ENCODE measurements at regions not wholly inside any gene's neighbourhood (a gene's known extent, or its start where the extent isn't known, plus 50 kb on each side); places are given as distances from the start of the nearest gene placed in this dataset.

DNA sequence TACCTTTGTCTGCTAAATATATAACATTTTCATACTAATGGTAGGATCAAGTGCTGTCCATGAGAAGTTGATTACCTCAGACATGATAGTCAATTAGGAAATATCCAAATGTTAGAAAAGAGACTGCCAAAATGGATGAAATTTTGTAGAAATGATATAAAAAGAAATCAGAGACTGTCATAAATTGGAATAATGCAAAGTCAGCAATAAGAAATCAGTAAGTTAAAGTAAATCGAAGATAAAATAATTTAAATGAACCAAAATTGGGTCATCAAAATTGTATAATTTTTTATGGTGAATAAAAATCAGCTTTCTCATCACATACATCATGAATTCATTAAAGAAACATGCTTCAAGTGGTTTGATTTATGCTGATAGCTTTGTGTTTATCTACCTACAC is 165.3 kb upstream of the CDH2 start:
- Mint-ChIP-seq H3K4me1 (ENCODE audit: low read depth, unreplicated experiment) (no peaks in the 10 kb centered on the region), H3K27ac (ENCODE audit: unreplicated experiment) (no peak overlapping the region), H3K9me3 (ENCODE audit: unreplicated experiment) (no peaks in the 10 kb centered on the region), H3K36me3 (ENCODE audit: insufficient read depth, unreplicated experiment) (no peaks in the 10 kb centered on the region), H3K27me3 (ENCODE audit: insufficient read depth, unreplicated experiment) (peaks cover 6% of the 10 kb centered on the region), H3K4me3 (ENCODE audit: unreplicated experiment) (no peak overlapping the region)
- TF ChIP-seq, protein P1, sequence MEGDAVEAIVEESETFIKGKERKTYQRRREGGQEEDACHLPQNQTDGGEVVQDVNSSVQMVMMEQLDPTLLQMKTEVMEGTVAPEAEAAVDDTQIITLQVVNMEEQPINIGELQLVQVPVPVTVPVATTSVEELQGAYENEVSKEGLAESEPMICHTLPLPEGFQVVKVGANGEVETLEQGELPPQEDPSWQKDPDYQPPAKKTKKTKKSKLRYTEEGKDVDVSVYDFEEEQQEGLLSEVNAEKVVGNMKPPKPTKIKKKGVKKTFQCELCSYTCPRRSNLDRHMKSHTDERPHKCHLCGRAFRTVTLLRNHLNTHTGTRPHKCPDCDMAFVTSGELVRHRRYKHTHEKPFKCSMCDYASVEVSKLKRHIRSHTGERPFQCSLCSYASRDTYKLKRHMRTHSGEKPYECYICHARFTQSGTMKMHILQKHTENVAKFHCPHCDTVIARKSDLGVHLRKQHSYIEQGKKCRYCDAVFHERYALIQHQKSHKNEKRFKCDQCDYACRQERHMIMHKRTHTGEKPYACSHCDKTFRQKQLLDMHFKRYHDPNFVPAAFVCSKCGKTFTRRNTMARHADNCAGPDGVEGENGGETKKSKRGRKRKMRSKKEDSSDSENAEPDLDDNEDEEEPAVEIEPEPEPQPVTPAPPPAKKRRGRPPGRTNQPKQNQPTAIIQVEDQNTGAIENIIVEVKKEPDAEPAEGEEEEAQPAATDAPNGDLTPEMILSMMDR (IDR thresholded peaks at IDR 0.05; ENCODE audit: insufficient read depth in 1 of 2, low read depth in 1 of 2, low read length in 1 of 2, severe bottlenecking in 1 of 2, unreplicated experiment in 1 of 2): no peak
- Histone ChIP-seq H3K4me3 (ENCODE audit: low read depth, low read length) (no peak overlapping the region), H3K4me1 (no peaks in the 10 kb centered on the region), H3K9me3 (no peaks in the 10 kb centered on the region), H3K27me3 (replicated peaks; ENCODE audit: control insufficient read depth, insufficient read depth, low read length) (no peaks in the 10 kb centered on the region), H3K36me3 (ENCODE audit: control insufficient read depth, insufficient read depth, low read length) (no peaks in the 10 kb centered on the region)
- intact Hi-C loops (cut with micrococcal nuclease; ENCODE audit: unreplicated experiment): no loop called here
- no peak for DNase-seq
- ChIA-PET CTCF (no interaction called here), POLR2A (no interaction called here)
- no TSS peak for BruUV-seq (replicated peaks)

DNA sequence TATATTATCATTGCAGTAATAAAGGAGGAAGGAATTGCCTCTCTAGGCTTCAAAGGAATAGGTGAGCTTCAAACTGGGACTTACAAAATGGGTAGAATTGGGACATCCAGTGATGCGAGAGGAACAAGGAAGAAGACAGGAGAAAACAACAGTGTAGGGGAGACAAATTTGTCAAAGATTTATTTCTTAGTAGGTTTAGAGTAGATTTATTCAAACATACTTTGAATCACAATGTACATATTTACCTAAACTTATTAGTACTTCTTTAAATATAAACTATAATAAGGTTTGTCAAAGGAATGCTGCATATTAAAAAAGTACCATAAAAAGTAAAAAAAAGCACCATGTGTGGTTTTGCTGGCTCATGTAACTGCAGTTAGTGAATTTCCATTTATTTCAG is 161.4 kb upstream of the CDH2 start:
- intact Hi-C loops (cut with micrococcal nuclease; ENCODE audit: unreplicated experiment): no loop called here
- no peaks in the 10 kb centered on the region for H3K9me3 Mint-ChIP-seq (ENCODE audit: unreplicated experiment)
- POLR2A ChIA-PET: no interaction called here
- no peaks in the 10 kb centered on the region for H3K9me3 ChIP-seq
- no peaks in the 10 kb centered on the region for H3K4me1 Mint-ChIP-seq (ENCODE audit: low read depth, unreplicated experiment)
- no peak for DNase-seq
- TF ChIP-seq, protein P1 (IDR thresholded peaks at IDR 0.05; ENCODE audit: insufficient read depth in 1 of 2, low read depth in 1 of 2, low read length in 1 of 2, severe bottlenecking in 1 of 2, unreplicated experiment in 1 of 2): no peak
- no peak overlapping the region for H3K27ac Mint-ChIP-seq (ENCODE audit: unreplicated experiment)
- H3K4me1 ChIP-seq: no peaks in the 10 kb centered on the region
- H3K4me3 ChIP-seq (ENCODE audit: low read depth, low read length): no peak overlapping the region
- CTCF ChIA-PET: no interaction called here
- BruUV-seq (replicated peaks): no TSS peak
- no peak overlapping the region for H3K4me3 Mint-ChIP-seq (ENCODE audit: unreplicated experiment)
- H3K27me3 Mint-ChIP-seq (ENCODE audit: insufficient read depth, unreplicated experiment): peaks cover 6% of the 10 kb centered on the region
- H3K36me3 ChIP-seq (ENCODE audit: control insufficient read depth, insufficient read depth, low read length): no peaks in the 10 kb centered on the region
- no peaks in the 10 kb centered on the region for H3K27me3 ChIP-seq (replicated peaks; ENCODE audit: control insufficient read depth, insufficient read depth, low read length)
- H3K36me3 Mint-ChIP-seq (ENCODE audit: insufficient read depth, unreplicated experiment): no peaks in the 10 kb centered on the region

DNA sequence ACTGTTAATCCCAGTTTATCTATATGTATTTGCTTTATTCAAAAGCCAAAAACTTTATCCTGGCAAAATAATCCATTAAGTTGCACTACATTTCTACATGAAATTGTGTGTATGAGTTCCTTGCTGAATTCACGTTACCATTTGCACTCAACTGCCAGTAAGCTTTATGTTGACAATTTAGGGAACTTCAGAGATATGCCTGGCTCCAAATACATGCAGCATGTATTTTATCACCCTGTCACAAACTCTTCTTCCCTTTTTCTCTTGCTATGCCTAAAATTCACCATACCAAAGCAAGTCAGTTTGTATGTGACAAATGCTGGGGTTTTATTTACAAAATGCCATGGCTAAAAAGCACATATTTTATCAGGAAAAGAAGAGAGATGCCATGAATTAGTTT is 157.6 kb upstream of the CDH2 start:
- Histone ChIP-seq H3K4me3 (ENCODE audit: low read depth, low read length) (no peak overlapping the region), H3K27me3 (replicated peaks; ENCODE audit: control insufficient read depth, insufficient read depth, low read length) (no peaks in the 10 kb centered on the region), H3K36me3 (ENCODE audit: control insufficient read depth, insufficient read depth, low read length) (no peaks in the 10 kb centered on the region), H3K9me3 (no peaks in the 10 kb centered on the region), H3K4me1 (no peaks in the 10 kb centered on the region)
- H3K36me3 Mint-ChIP-seq (ENCODE audit: insufficient read depth, unreplicated experiment): no peaks in the 10 kb centered on the region
- intact Hi-C loops (cut with micrococcal nuclease; ENCODE audit: unreplicated experiment): no loop called here
- no peak for DNase-seq
- TF ChIP-seq, protein P1 (IDR thresholded peaks at IDR 0.05; ENCODE audit: insufficient read depth in 1 of 2, low read depth in 1 of 2, low read length in 1 of 2, severe bottlenecking in 1 of 2, unreplicated experiment in 1 of 2): no peak
- H3K4me1 Mint-ChIP-seq (ENCODE audit: low read depth, unreplicated experiment): no peaks in the 10 kb centered on the region
- no peak overlapping the region for H3K27ac Mint-ChIP-seq (ENCODE audit: unreplicated experiment)
- POLR2A ChIA-PET: no interaction called here
- no peak overlapping the region for H3K4me3 Mint-ChIP-seq (ENCODE audit: unreplicated experiment)
- H3K27me3 Mint-ChIP-seq (ENCODE audit: insufficient read depth, unreplicated experiment): peaks cover 2% of the 10 kb centered on the region
- no peaks in the 10 kb centered on the region for H3K9me3 Mint-ChIP-seq (ENCODE audit: unreplicated experiment)
- CTCF ChIA-PET: no interaction called here
- BruUV-seq (replicated peaks): no TSS peak
